ENCODE measurements at regions not wholly inside any gene's neighbourhood (a gene's known extent, or its start where the extent isn't known, plus 50 kb on each side); places are given as distances from the start of the nearest gene placed in this dataset.

DNA sequence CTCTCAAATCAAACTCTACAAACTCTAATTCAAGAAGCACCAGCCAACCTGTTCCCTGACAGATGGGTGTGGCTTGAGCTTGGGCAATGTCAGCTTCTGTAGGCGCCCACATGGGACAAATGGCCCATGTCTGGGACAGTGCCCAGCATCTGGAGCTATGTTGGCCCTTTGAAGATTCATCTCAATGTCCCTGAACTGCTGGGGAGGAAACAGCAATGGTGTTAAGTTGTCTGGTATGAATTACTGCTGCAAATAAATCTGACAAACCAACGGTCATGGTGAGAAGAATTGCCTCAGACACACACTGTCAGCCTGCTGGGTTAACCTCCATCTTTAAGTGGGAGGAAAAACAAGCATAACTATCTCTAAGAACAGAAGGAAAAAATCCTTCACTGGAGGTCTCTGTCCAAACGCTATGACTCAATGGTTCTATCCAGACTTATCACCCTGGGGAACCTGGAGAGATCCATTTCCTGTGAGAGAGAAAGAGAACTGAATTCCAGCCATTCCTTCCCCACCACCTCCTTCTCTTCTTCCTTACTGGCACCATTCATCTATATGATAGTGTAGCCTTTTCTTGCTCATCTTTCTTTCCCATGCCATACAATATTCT, 274.9 kb downstream of the CDH26 start:
- in situ Hi-C loops (cut with MboI; ENCODE audit: low sequenced_read_pairs) = no loop called here

DNA sequence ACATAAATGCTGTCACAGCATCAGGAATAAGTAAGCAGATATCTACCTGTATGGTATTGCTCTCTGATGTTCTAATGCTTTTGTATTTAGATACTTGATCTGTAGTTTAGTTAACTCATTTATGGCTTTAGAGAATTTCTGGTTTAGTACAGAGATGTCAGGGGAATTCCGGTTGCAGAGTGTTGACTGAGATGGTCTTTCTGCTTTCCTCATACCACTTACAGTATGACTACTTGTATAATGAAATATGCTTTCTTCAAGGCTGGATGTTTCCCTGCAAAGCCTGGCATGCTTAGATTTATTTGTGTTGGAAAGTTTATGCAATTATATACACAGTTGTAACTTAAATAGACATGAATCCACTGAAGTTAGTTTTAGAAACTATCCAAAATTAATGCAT, 278.4 kb downstream of the CDH26 start:
- in situ Hi-C loops (cut with MboI; ENCODE audit: low sequenced_read_pairs) = no loop called here

DNA sequence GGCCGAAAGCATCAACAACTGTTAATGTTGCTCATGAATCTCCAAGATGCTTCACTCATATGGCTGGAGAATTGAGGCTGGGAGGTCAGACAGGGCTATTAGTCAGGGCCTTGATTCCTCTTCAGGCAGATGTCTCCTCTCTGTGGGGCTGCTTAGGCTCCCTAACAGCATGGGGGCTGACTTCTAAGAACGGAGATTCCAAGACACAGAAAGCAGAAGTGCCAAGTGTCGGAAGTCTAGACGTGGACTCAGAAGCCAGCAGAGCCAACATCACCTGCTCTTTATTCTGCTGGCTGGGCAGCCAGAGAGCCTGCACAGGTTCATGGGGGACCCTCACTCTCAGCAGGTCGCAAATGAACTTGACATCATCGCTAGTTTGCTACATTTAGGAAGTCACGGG, 279.8 kb downstream of the CDH26 start:
- in situ Hi-C loops (cut with MboI; ENCODE audit: low sequenced_read_pairs) = no loop called here

DNA sequence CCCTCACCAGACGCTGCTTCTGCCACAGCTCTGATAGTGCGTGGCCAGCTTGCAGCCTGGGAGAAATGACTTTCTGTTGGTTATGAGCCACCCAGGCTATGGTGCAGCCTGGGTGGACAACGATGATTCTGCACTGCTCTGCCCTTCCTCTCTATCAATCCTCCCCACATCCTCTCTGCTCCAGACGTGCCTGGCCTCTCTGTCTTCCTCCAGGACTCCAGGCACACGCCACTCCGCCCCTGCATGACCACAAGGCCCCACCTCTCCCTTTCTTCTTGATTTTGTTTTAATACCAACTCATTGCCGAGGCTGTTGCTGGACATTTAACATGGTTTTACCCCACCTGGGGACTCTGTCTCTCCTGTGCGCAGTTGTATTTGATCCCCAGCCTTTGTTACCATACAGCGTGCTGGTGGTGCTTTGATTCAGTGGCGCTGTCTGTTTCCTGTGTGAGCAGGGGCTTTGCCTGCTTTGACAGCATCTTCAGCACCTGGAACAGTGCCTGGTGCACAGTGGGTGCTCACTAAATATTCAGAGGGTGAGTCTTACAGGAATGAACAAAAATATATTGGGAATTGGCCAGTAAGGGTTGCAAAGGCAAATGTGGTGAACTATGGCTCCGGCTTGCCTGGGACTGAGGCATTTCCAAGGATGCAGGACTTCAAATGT, 280.9 kb downstream of the CDH26 start:
- in situ Hi-C loops (cut with MboI; ENCODE audit: low sequenced_read_pairs) = no loop called here

DNA sequence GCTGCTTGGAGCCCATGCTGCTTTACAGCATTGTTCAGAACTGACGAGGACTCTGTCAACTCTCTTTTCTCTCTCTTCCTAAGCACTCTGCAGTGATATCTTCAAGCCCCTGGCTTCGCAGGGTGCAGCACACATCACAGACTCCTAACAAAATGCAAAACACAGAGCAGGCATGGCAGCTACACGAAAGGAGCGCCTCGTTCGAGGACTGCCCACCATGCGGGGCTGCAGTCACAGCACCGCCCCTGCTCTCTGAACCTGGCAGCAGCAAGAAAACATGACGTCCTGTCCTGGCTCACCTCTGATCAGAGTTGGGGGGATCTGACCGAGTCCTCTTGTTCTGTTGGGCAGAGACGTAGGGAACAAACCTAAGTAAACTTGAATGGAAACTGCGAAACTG, 281.7 kb downstream of the CDH26 start:
- in situ Hi-C loops (cut with MboI; ENCODE audit: low sequenced_read_pairs) = no loop called here

DNA sequence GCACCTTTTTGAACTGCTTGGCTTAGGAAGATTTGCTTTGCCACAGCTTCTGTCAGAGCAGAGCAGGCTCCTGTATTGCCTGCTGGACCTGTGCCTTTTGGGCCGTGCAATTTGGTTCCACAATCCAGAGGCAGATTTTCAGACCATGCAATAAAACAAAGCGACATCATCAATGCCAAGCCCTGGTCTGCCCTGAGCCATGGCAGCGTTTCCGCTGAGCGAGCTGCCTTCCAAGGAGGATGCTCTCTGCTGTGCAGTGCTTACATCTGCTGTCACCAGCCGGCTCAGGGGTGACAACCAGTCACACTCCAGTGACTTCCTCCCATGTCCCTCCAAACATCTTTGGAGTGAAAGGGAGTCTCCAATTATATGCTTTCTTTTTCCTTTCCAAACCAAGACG, 282.2 kb downstream of the CDH26 start:
- in situ Hi-C loops (cut with MboI; ENCODE audit: low sequenced_read_pairs) = no loop called here

DNA sequence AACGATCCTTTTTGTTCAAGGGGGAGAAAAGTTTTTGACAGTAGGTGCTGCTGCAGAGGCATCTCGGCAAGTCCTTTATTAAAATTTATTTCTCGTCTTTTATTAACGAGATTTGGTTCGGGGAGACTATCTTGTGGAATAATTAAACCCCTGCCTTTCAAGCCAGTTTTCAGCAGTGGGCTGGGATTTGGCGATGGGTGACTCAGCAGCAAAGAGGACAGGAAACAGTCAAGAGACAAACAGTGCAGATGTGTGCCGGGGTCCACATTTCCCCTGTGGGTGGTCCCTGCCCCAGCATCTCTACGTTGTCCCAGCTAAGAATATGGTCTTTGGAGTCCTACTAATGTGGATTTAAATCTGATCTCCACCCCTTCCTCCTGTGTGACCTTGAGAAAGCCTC, 282.8 kb downstream of the CDH26 start:
- in situ Hi-C loops (cut with MboI; ENCODE audit: low sequenced_read_pairs) = no loop called here

DNA sequence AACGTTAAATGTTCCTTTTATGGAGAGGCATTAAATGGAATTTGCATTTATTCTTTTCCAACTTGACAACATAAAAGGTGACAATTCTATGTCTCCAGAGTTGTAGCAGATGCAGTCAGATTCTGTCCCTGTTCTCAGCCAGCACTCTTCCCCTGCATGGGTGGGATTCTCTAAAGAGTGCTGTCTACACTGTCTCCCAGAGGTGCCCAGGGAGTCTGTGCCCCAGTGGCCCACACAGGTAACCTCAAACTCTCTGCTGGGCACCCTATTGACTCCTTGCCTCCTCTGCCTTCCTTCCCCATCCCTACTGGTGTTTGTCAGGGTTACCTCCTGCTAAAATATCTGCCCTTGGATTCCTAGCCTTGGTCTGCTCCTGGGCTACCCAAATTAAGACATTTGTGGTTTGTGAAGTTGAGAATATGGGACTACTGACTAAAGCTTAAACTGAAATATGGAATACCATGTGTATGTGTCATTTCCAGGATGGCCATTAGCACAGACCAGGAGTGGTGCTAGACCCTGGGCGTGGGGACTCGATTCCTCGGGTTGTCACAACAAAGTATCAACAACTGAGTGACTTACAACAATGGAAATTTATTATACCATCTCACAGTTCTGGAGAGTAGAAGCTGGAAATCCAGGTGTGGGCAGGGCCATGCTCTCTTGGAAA, 284.7 kb downstream of the CDH26 start:
- in situ Hi-C loops (cut with MboI; ENCODE audit: low sequenced_read_pairs) = no loop called here

DNA sequence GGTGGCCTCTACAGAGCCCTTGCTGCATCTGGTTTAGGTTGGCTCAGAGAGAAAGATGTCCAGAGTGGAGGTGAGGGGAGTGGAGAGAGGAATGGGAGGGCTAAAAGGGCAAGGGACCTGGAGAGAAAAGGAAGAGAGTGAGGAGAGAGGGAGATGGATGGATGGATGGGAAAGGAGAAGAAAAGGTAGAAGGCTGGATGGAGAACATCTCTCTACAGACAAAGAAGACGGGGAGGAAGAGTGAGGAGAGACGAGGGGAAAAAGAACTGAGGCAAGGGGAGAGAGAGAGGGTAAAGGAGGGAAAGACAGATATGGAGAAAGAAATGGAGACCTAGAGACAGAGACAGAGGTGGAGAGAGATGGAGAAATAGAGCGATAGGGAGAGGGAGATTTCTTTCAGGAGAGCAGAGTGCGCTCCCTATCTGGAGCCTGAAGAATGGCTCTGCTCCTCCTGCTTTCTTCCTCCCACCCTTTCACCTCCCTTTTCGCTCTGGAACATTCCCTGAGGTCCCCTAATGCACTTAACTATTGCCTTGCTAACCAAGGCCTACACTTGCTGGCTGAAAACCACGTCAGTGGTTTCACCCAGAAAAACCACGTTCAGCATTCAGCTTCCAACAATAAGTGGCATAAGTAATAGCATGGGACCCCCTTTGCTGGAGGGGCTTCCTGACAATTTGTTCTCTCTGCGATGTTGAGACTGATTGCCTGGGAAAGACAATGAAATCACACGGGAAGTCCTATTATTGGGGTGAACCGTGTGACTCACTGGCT, 286.3 kb downstream of the CDH26 start:
- in situ Hi-C loops (cut with MboI; ENCODE audit: low sequenced_read_pairs) = no loop called here

DNA sequence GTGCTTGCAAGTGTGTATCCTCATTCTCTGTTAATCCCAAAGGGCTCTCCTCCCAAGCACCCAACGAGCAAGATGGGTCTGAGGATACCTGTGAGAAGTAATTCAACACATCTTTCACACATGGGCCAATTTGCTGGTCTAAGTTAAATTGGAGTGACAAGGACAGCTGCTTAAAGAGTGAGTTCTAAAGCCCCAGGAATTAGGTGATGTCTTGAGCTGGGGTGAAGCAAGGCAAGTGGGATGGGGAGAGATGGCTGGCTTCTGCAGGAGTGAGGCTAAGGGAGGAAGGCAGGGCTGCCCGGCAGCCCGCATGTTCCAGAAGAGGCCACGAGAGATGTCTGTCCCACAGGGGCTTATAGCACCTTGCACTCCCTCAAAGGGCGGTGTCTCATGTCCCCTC, 288.5 kb downstream of the CDH26 start:
- in situ Hi-C loops (cut with MboI; ENCODE audit: low sequenced_read_pairs) = no loop called here

DNA sequence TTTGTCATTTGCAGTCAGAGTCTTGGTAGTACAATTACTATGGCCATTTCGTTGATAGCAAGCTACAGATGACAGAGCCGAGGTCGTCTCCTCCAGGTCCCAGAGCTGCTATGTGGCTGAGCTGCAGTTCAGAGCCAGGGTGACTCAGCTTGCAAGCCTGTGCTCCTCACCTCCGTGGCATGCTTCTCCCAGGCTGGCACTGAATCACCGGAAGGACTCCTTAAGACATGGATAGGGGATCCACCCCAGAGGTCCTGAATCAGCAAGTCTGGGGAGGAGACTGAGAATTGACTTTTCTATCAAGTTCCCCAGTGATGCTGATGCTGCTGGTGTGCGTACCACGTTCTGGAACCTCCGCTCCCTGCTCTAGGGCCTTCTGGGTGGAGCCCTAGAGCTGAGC, 291.2 kb downstream of the CDH26 start:
- in situ Hi-C loops (cut with MboI; ENCODE audit: low sequenced_read_pairs) = no loop called here

DNA sequence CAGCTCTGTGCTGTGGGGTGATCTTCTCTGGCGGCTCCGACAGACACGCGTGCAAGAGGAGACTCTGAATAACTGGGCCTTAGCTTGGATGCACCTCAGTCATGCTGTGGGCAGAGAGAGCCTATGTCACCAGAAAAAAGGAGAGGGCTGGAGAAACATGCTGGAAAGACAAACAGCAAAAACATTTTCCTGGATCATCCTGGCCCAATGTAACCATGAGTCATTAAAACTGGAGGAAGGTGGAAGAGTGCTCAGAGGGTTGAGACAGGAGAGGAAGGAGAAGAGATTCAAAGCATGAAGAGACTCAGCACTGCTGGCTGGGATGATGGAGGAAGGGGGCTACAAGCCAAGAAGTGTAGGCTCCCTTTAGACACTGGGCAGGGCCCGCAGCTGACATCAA, 292.0 kb downstream of the CDH26 start:
- in situ Hi-C loops (cut with MboI; ENCODE audit: low sequenced_read_pairs) = no loop called here

DNA sequence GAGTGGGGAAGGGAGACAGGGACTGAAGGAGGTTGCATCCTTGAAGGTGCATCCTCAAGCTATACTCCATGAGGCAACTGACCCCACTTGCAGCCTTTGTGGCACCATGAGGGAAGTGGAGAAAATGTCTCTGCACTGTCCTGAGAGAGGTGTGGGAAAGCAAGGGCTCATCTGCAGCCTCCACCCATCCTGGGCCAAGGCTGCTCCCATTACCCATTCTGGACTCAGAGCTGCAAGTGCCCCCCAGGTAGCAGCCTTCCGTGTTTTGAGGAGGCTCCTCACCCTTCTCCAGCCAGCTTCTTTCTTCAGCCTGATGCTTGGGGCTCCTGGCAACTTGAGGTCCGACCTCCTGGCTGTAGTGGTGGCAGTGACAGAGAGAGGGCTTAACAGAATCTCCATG, 294.6 kb downstream of the CDH26 start:
- in situ Hi-C loops (cut with MboI; ENCODE audit: low sequenced_read_pairs) = no loop called here

DNA sequence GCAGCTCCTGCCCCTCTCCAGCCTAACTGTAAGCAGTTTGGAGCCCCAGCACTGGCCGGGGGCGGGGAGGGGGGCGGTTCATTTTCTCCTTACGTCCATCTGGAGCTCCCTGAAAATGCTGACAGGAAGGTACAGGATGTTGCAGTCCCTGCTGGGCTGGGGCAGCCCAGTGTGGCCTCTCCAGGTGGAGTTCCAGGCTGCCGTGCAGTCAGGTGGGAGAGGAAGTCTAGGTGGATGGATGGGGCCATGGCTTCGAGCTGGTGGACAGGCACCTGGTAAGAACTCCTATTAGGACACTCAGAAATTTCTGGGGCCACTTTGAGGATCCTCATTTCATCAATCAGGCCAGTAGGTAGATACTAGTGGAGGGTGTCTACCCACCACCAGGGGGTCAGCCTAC, 295.2 kb downstream of the CDH26 start:
- in situ Hi-C loops (cut with MboI; ENCODE audit: low sequenced_read_pairs) = no loop called here

DNA sequence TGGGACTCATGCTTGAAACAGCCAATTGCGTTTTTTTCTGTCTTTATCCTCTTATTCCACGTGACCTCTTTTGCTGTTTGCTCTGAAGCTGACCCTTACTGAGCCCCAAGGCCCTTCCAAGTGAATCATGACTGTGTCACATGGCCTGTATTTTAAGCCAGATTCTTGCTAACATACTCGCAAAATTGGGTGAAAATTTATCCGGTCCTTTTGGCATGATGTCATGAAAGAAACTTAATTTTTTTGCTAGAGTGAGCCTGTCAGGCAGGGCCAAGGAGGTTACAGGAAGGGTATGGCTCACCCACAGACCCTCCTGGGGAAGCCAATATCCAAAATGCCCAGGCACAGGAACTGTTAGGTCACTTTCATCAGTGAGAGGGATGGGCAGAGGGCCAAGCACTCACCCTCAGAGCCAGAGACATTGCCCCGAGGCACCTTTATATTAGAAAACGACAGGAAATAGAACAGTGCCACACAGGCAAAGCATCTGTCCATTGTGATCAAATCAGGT, 296.7 kb downstream of the CDH26 start:
- in situ Hi-C loops (cut with MboI; ENCODE audit: low sequenced_read_pairs) = no loop called here

DNA sequence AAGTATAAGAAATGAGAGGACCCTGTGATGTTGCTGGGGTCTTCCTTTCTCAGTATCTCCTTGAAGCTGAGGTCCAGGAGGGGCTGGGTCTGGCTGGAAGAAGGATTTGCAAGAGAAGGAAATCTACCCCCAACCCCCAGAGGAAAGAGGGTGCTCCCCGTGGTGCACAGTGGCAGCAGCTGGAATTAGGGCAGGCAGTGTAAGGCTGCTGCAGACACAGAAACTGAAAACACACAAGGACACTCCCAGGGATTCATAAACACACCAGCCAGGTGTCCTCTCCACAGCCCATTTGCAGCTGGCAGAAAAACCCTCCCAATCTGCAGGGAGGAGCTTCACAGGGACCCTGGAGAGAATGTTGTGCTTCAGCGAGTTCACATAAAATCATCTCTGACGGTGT, 297.2 kb downstream of the CDH26 start:
- in situ Hi-C loops (cut with MboI; ENCODE audit: low sequenced_read_pairs) = no loop called here

DNA sequence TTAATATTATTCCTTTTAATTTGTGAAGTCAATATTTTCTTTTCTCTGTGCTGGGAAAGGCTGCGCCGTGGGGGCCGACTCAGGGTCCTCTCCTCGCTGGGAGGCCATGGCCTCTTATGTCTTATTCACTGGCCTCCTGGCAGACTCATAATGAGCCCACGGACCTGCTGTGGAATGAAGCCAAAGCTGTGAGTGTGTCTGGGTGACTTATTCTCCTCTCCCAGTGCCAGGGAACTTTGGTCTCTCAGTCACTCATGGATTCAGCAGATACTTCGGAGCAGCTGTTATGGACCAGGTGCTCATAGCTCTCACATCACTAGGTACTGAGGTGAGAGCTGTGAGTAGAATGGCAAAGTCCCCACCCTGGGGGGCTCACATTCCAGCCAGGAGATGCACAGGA, 297.6 kb downstream of the CDH26 start:
- in situ Hi-C loops (cut with MboI; ENCODE audit: low sequenced_read_pairs) = no loop called here

DNA sequence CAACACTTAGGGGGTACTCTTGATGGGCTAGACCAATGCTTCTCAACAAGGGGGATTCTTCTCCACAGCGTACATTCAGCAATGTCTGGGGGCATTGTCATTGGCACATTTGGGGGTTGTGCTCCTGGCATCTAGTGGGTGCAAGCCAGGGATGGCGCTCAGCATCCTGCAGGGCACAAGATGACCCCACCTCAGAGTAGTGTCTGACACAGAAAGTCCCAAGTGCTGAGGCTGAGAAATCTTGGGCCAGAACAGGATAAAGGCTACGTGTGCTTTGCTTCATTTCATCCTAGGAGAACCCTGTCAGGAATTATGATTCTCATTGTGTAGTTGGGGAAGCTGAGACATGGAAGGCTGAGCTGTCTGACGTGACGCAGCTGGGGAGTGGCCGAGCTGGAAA, 298.6 kb downstream of the CDH26 start:
- in situ Hi-C loops (cut with MboI; ENCODE audit: low sequenced_read_pairs) = no loop called here

DNA sequence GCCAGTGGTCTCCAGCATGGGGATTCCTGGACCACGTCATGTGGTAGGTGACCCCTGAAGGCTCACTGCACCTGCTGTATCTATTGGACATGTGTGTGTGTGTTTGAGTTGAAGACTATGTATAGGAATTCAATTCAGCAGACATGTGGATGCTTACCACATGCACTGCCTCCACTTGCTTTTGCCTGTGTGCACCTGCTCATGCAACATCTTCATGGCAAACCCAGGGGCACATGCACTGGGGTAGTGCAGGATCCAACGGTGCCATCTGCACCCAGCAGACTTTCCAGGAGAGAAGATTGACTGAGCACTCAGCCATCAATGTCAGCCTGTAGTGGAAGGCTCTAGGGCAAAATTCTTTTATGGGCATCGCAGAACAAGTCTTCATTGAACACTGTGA, 299.4 kb downstream of the CDH26 start:
- in situ Hi-C loops (cut with MboI; ENCODE audit: low sequenced_read_pairs) = no loop called here

DNA sequence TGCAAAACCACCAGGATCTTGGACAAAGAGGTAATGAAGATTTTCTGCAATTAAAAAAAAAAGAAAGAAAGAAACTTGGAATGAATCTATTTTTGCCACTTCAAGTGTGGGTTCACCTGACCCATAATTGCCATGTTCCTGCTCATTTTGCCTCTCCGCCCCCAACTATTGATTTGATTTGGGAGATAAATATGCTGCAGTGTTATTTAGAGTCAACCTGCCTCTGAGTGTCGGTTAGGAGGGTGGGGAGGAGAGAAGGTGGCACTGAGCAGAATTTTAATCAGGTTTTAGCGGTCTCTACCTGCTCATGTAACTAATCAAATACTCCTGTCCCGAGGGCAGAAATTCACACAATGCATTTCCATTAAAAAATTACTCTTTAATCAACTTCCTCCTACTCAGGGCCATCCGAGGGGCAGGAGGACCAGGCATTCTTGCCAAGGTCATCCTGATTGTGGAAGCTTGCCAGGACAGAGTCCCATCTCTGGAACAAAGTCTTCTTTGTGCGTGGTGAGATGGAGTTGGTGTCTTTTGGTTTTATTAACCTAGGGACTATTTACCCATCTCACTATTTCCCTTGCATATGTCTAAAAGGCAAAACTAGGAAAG, 300.1 kb downstream of the CDH26 start:
- in situ Hi-C loops (cut with MboI; ENCODE audit: low sequenced_read_pairs) = no loop called here

DNA sequence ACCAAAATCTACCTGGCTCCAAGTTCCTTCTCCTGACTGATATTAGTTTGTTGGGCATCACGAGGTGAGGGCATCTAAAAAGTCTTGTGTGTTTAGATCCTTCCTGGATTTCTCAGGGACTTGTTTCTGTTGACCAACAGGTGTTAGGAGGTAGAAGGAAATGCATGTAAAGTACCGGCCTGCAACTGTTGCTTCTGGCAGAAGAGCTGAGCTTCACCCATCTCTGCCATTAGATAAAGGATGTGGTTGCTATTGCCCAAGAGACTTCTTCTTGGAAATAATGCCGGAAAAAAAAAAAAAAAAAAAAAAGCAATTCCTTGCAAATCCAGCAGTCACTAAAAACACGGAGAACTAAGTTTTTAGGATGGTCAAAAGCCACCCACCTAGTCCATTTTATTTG, 303.1 kb downstream of the CDH26 start:
- in situ Hi-C loops (cut with MboI; ENCODE audit: low sequenced_read_pairs) = no loop called here
